ENCODE measurements at regions not wholly inside any gene's neighbourhood (a gene's known extent, or its start where the extent isn't known, plus 50 kb on each side); places are given as distances from the start of the nearest gene placed in this dataset.

- intact Hi-C loops (cut with micrococcal nuclease) = no loop called here
- Histone ChIP-seq H3K36me3 (ENCODE audit: control insufficient read depth in 1 of 2, insufficient read depth in 2 of 2, low read length in 2 of 2) (no peaks in the 10 kb centered on the region), H3K27me3 (ENCODE audit: insufficient read depth, low read length) (no peaks in the 10 kb centered on the region), H3K79me2 (ENCODE audit: insufficient read depth, low read length) (no peaks in the 10 kb centered on the region), H3K4me1 (ENCODE audit: control insufficient read depth in 1 of 2, insufficient read depth in 2 of 2, low read length in 2 of 2) (no peaks in the 10 kb centered on the region), H3K4me2 (ENCODE audit: low read length) (no peak overlapping the region), H3K4me3 (replicated peaks in 1 of 2; ENCODE audit: low read depth in 1 of 2, low read length in 2 of 2) (no peak overlapping the region), H4K20me1 (ENCODE audit: insufficient read depth) (no peaks in the 10 kb centered on the region), H3K27ac (ENCODE audit: low read depth, low read length) (no peak overlapping the region), H2AFZ (ENCODE audit: low read depth, low read length, poor library complexity, severe bottlenecking) (no peak overlapping the region), H3K9me2 (ENCODE audit: insufficient read depth) (no peaks in the 10 kb centered on the region), H3K9me3 (ENCODE audit: control insufficient read depth in 1 of 2, insufficient read depth in 1 of 2, low read depth in 1 of 2, low read length in 2 of 2) (no peaks in the 10 kb centered on the region), H3K9ac (ENCODE audit: low read length) (no peak overlapping the region)
- POLR2A ChIA-PET = no interaction called here
- DNase-seq (ENCODE audit: low read depth, low spot score) (no peak), ATAC-seq (no peak)
- CTCF ChIA-PET = no interaction called here
- RAD21 ChIA-PET (ENCODE audit: low non-redundant PET in 1 of 2, low total read pairs in 2 of 2, uncharacterized antibody in 2 of 2, unreplicated experiment in 2 of 2) = no interaction called here
- no TSS peak for BruUV-seq (replicated peaks)
- TF ChIP-seq MAX (IDR thresholded peaks at IDR 0.05) (no peak), SRF (IDR thresholded peaks at IDR 0.05; ENCODE audit: low read depth) (no peak), CEBPB (IDR thresholded peaks at IDR 0.05; ENCODE audit: low read depth) (no peak), EZH2phosphoT487 (IDR thresholded peaks at IDR 0.05; ENCODE audit: borderline replicate concordance) (no peak), POLR2AphosphoS5 (IDR thresholded peaks at IDR 0.05; ENCODE audit: low read depth, low read length) (no peak), SP1 (IDR thresholded peaks at IDR 0.05; ENCODE audit: low read depth) (no peak), YY1 (IDR thresholded peaks at IDR 0.05; ENCODE audit: extremely low read depth, insufficient replicate concordance, low read depth, low read length) (no peak), CTCF (IDR thresholded peaks at IDR 0.05 in 2 of 3, conservative IDR thresholded peaks at IDR 0.05 in 1 of 3; ENCODE audit: borderline replicate concordance in 1 of 3, insufficient read depth in 1 of 3, low read depth in 2 of 3, low read length in 2 of 3) (no peak), ATF3 (IDR thresholded peaks at IDR 0.05) (no peak), ELF1 (IDR thresholded peaks at IDR 0.05; ENCODE audit: borderline replicate concordance, low read depth) (no peak), SIN3A (IDR thresholded peaks at IDR 0.05; ENCODE audit: low read depth) (no peak), JUND (IDR thresholded peaks at IDR 0.05) (no peak), CBX3 (IDR thresholded peaks at IDR 0.05; ENCODE audit: low read depth) (no peak), EGR1 (IDR thresholded peaks at IDR 0.05; ENCODE audit: low read depth) (no peak), RAD21 (IDR thresholded peaks at IDR 0.05; ENCODE audit: low read depth) (no peak), REST (IDR thresholded peaks at IDR 0.05; ENCODE audit: low read depth) (no peak)
These were observed 287.1 kb upstream of the ATP5MC3 start for GRCh38 chr2:175468431-175469098.
